ENCODE measurements at regions not wholly inside any gene's neighbourhood (a gene's known extent, or its start where the extent isn't known, plus 50 kb on each side); places are given as distances from the start of the nearest gene placed in this dataset.
A peak's percentile ranks its signal among the peaks of the same experiment; 100 is the strongest.
"Not testable (repeated sequence)": the region's sequence is repeated elsewhere in the genome, so short reads cannot be mapped to it uniquely, and the experiment has no call there.

- no peak for DNase-seq (ENCODE audit: low spot score)
These were observed 184.2 kb upstream of the ACO1 start for GRCh38 chr9:32200241-32200640.

GRCh38 chr9:32200896-32201295, 183.5 kb upstream of the ACO1 start:
- DNase-seq (ENCODE audit: low spot score): no peak

- not testable (repeated sequence) for DNase-seq (ENCODE audit: low spot score)
These were observed 175.3 kb upstream of the ACO1 start for GRCh38 chr9:32209164-32209563.

- no peak for DNase-seq (ENCODE audit: low spot score)
These were observed 166.2 kb upstream of the ACO1 start for GRCh38 chr9:32218100-32218767.

- no peak for DNase-seq (ENCODE audit: low spot score)
These were observed 163.7 kb upstream of the ACO1 start for GRCh38 chr9:32220750-32221149.

- no peak for DNase-seq (ENCODE audit: low spot score)
These were observed 150.0 kb upstream of the ACO1 start for GRCh38 chr9:32234451-32234850.

GRCh38 chr9:32247168-32247567, 137.3 kb upstream of the ACO1 start:
- DNase-seq (ENCODE audit: low spot score): no peak

GRCh38 chr9:32248189-32248712, 136.2 kb upstream of the ACO1 start:
- no peak for DNase-seq (ENCODE audit: low spot score)

- peak; percentile 22 for DNase-seq (ENCODE audit: low spot score)
These were observed 132.9 kb upstream of the ACO1 start for GRCh38 chr9:32251539-32251938.

GRCh38 chr9:32253731-32254130, 130.7 kb upstream of the ACO1 start:
- no peak for DNase-seq (ENCODE audit: low spot score)

GRCh38 chr9:32255026-32255425, 129.4 kb upstream of the ACO1 start:
- no peak for DNase-seq (ENCODE audit: low spot score)

- no peak for DNase-seq (ENCODE audit: low spot score)
These were observed 126.0 kb upstream of the ACO1 start for GRCh38 chr9:32258482-32258881.

GRCh38 chr9:32260151-32260862, 124.1 kb upstream of the ACO1 start:
- DNase-seq (ENCODE audit: low spot score): no peak

GRCh38 chr9:32264170-32264864, 120.1 kb upstream of the ACO1 start:
- no peak for DNase-seq (ENCODE audit: low spot score)

- no peak for DNase-seq (ENCODE audit: low spot score)
These were observed 119.4 kb upstream of the ACO1 start for GRCh38 chr9:32265037-32265436.

GRCh38 chr9:32278991-32279390, 105.5 kb upstream of the ACO1 start:
- no peak for DNase-seq (ENCODE audit: low spot score)

GRCh38 chr9:32289756-32290155, 94.7 kb upstream of the ACO1 start:
- DNase-seq (ENCODE audit: low spot score): no peak

- no peak for DNase-seq (ENCODE audit: low spot score)
These were observed 93.1 kb upstream of the ACO1 start for GRCh38 chr9:32291370-32291769.

- peak; percentile 2 for DNase-seq (ENCODE audit: low spot score)
These were observed 91.8 kb upstream of the ACO1 start for GRCh38 chr9:32292611-32293010.

GRCh38 chr9:32293091-32293490, 91.4 kb upstream of the ACO1 start:
- DNase-seq (ENCODE audit: low spot score): no peak

GRCh38 chr9:32294106-32294505, 90.3 kb upstream of the ACO1 start:
- DNase-seq (ENCODE audit: low spot score): no peak

GRCh38 chr9:32300373-32300772, 84.1 kb upstream of the ACO1 start:
- DNase-seq (ENCODE audit: low spot score): no peak

GRCh38 chr9:32304495-32304894, 79.9 kb upstream of the ACO1 start:
- no peak for DNase-seq (ENCODE audit: low spot score)

All from AG08396 (cell line).